Glutamatergic neuron (in vitro differentiated cells): ENCODE measurements at regions not wholly inside any gene's neighbourhood (a gene's known extent, or its start where the extent isn't known, plus 50 kb on each side); places are given as distances from the start of the nearest gene placed in this dataset.

ENCODE experiments used
- DNase-seq: peaks from one replicate; pipeline ENCODE4 v3.0.0; 2022
- H3K27ac Mint-ChIP-seq: one replicate; pipeline ENCODE4 v1.8.0; 2020; ENCODE audit warnings: mild to moderate bottlenecking, mixed read lengths, inconsistent platforms; ENCODE audit not compliant: unreplicated experiment
- H3K27me3 Mint-ChIP-seq: one replicate; pipeline ENCODE4 v1.8.0; 2020; ENCODE audit warnings: mild to moderate bottlenecking, moderate library complexity, mixed read lengths, inconsistent platforms; ENCODE audit not compliant: unreplicated experiment
- H3K36me3 Mint-ChIP-seq: one replicate; pipeline ENCODE4 v1.8.0; 2020; ENCODE audit warnings: mild to moderate bottlenecking, mixed read lengths, inconsistent platforms; ENCODE audit not compliant: unreplicated experiment
- H3K4me1 Mint-ChIP-seq: one replicate; pipeline ENCODE4 v1.8.0; 2020; ENCODE audit warnings: mild to moderate bottlenecking, low read depth, mixed read lengths, inconsistent platforms; ENCODE audit not compliant: unreplicated experiment
- H3K4me3 Mint-ChIP-seq: one replicate; pipeline ENCODE4 v1.8.0; 2020; ENCODE audit warnings: mild to moderate bottlenecking, mixed read lengths, inconsistent platforms; ENCODE audit not compliant: unreplicated experiment
- H3K9me3 Mint-ChIP-seq: one replicate; pipeline ENCODE4 v1.8.0; 2020; ENCODE audit warnings: mild to moderate bottlenecking, moderate library complexity, mixed read lengths, inconsistent platforms; ENCODE audit not compliant: unreplicated experiment
- CTCF ChIP-seq: fragments of 200-600 bp; sonication (generic); IDR thresholded peaks from one replicate; pipeline ENCODE4 v1.5.0; 2021; ENCODE audit not compliant: partially characterized antibody, unreplicated experiment

- peaks cover 5% of the 10 kb centered on the region for H3K9me3 Mint-ChIP-seq
- peak; percentile 23 for DNase-seq
- H3K27me3 Mint-ChIP-seq, result peaks cover 4% of the 10 kb centered on the region
- peak overlapping the region; percentile 95 for H3K27ac Mint-ChIP-seq
- H3K4me3 Mint-ChIP-seq, result peak overlapping the region; percentile 72
- peaks cover 44% of the 10 kb centered on the region for H3K4me1 Mint-ChIP-seq
- no peak for TF ChIP-seq CTCF
- H3K36me3 Mint-ChIP-seq, result no peaks in the 10 kb centered on the region
These were observed 628.4 kb upstream of the TMPRSS15 start for GRCh38 chr21:19031953-19032352.

- no peak for TF ChIP-seq CTCF
- H3K9me3 Mint-ChIP-seq, result peaks cover 5% of the 10 kb centered on the region
- peaks cover 4% of the 10 kb centered on the region for H3K27me3 Mint-ChIP-seq
- peaks cover 44% of the 10 kb centered on the region for H3K4me1 Mint-ChIP-seq
- H3K4me3 Mint-ChIP-seq, result no peak overlapping the region
- no peak for DNase-seq
- H3K36me3 Mint-ChIP-seq, result no peaks in the 10 kb centered on the region
- H3K27ac Mint-ChIP-seq, result no peak overlapping the region
These were observed 630.5 kb upstream of the TMPRSS15 start for GRCh38 chr21:19034041-19034440.

- no peak overlapping the region for H3K27ac Mint-ChIP-seq
- H3K27me3 Mint-ChIP-seq, result peaks cover 4% of the 10 kb centered on the region
- no peaks in the 10 kb centered on the region for H3K36me3 Mint-ChIP-seq
- no peak for DNase-seq
- peaks cover 5% of the 10 kb centered on the region for H3K9me3 Mint-ChIP-seq
- no peak overlapping the region for H3K4me3 Mint-ChIP-seq
- H3K4me1 Mint-ChIP-seq, result peaks cover 38% of the 10 kb centered on the region
- TF ChIP-seq CTCF, result no peak
These were observed 631.0 kb upstream of the TMPRSS15 start for GRCh38 chr21:19034560-19034959.

DNA sequence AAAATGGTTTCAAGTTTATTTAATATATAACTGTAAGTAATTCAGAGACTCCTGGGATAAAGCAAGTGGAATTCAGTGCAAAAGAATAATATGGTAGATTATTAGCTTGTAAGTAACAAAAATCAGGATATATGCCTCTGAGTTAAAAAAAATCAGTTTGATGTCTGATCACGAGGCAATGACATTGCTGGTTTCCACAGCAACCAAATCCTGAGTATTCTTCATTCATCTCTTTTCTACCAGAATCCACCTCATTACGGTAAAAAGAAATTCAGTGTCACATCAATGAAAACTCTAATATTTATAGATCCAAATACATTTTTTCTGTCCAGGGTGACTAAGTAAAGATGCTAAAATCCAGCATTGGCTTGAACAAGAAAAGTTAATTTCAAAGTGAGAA is 642.3 kb upstream of the TMPRSS15 start:
- no peaks in the 10 kb centered on the region for H3K36me3 Mint-ChIP-seq
- no peak overlapping the region for H3K27ac Mint-ChIP-seq
- no peak overlapping the region for H3K4me3 Mint-ChIP-seq
- H3K4me1 Mint-ChIP-seq, result no peaks in the 10 kb centered on the region
- H3K27me3 Mint-ChIP-seq, result no peaks in the 10 kb centered on the region
- TF ChIP-seq CTCF, result no peak
- H3K9me3 Mint-ChIP-seq, result no peaks in the 10 kb centered on the region
- no peak for DNase-seq

GRCh38 chr21:19048098-19048672 is 644.6 kb upstream of the TMPRSS15 start:
- H3K27me3 Mint-ChIP-seq, result no peaks in the 10 kb centered on the region

More at GRCh38 chr21:19048098-19048672, 644.6 kb upstream of the TMPRSS15 start:
- H3K4me3 Mint-ChIP-seq, result no peak overlapping the region
- no peaks in the 10 kb centered on the region for H3K36me3 Mint-ChIP-seq
- no peaks in the 10 kb centered on the region for H3K4me1 Mint-ChIP-seq
- H3K9me3 Mint-ChIP-seq, result no peaks in the 10 kb centered on the region
- DNase-seq, result no peak
- TF ChIP-seq CTCF, result no peak
- H3K27ac Mint-ChIP-seq, result no peak overlapping the region
